A673 (cell line): ENCODE measurements at regions not wholly inside any gene's neighbourhood (a gene's known extent, or its start where the extent isn't known, plus 50 kb on each side); places are given as distances from the start of the nearest gene placed in this dataset.

ENCODE experiments used
- BruUV-seq: library from RNA; stranded (reverse); fragments of 400-500 nt; replicated peaks from 2 replicates; lab custom pipeline; 2021; lab: Mats Ljungman, UMichigan
- CTCF ChIA-PET: fragments of 300-600 bp; sonication (Branson Sonifier 250); formaldehyde crosslinking; loops from one replicate; lab custom pipeline; 2022; ENCODE audit warnings: antibody characterized with exemption; lab: Charles Lee
- POLR2A ChIA-PET: fragments of 300-600 bp; sonication (Branson Sonifier 250); formaldehyde crosslinking; loops from one replicate; lab custom pipeline; 2022; ENCODE audit warnings: antibody characterized with exemption; ENCODE audit not compliant: low non-redundant PET; lab: Charles Lee
- DNase-seq: peaks from one replicate; pipeline ENCODE4 v3.0.0-alpha.2; 2015; ENCODE audit warnings: low spot score
- H3K27ac ChIP-seq: fragments of 200-600 bp; sonication (generic); 2 replicates; pipeline ENCODE4 v1.5.1; 2016; ENCODE audit warnings: mixed run types, low read depth, mild to moderate bottlenecking, mixed read lengths, antibody characterized with exemption, low read length; ENCODE audit not compliant: poor library complexity, severe bottlenecking
- H3K27me3 ChIP-seq: fragments of 200-600 bp; sonication (generic); replicated peaks from 2 replicates; pipeline ENCODE4 v1.6.1; 2017; ENCODE audit warnings: mixed run types, low read depth, mild to moderate bottlenecking, mixed read lengths, antibody characterized with exemption, low read length; ENCODE audit not compliant: insufficient read depth, poor library complexity
- H3K36me3 ChIP-seq: fragments of 200-600 bp; sonication (generic); 2 replicates; pipeline ENCODE4 v1.6.1; 2016; ENCODE audit warnings: mixed run types, mild to moderate bottlenecking, mixed read lengths, antibody characterized with exemption, low read length; ENCODE audit not compliant: insufficient read depth, poor library complexity, severe bottlenecking
- H3K4me1 ChIP-seq: fragments of 200-600 bp; sonication (generic); 2 replicates; pipeline ENCODE4 v1.6.1; 2017; ENCODE audit warnings: mixed run types, mild to moderate bottlenecking, mixed read lengths, antibody characterized with exemption, low read length; ENCODE audit not compliant: insufficient read depth, poor library complexity, severe bottlenecking
- H3K4me3 ChIP-seq: fragments of 200-600 bp; sonication (generic); 2 replicates; pipeline ENCODE4 v1.5.1; 2016; ENCODE audit warnings: low read depth, mixed run types, mild to moderate bottlenecking, mixed read lengths, low read length; ENCODE audit not compliant: poor library complexity, severe bottlenecking
- H3K9me3 ChIP-seq: fragments of 200-600 bp; sonication (generic); 2 replicates; pipeline ENCODE4 v1.6.1; 2016; ENCODE audit warnings: mixed run types, low read depth, mild to moderate bottlenecking, mixed read lengths, antibody characterized with exemption, low read length; ENCODE audit not compliant: poor library complexity, severe bottlenecking
- CTCF ChIP-seq: fragments of 300-800, 200-600 bp; sonication (generic); conservative IDR thresholded peaks from 2 replicates; pipeline ENCODE4 v1.5.1; 2017; ENCODE audit warnings: low read depth, mild to moderate bottlenecking, antibody characterized with exemption, low read length, moderate library complexity, mixed read lengths
- EZH2 ChIP-seq: fragments of 200-600 bp; sonication (generic); IDR thresholded peaks from 2 replicates; pipeline ENCODE4 v1.6.1; 2017; ENCODE audit warnings: borderline replicate concordance, low read depth, mild to moderate bottlenecking, mixed read lengths, antibody characterized with exemption, low read length; ENCODE audit not compliant: poor library complexity, severe bottlenecking
- intact Hi-C: fragments of 100-400 bp; cut with micrococcal nuclease; formaldehyde crosslinking; loops from one replicate; pipeline ENCODE4 v1.10.0; 2022; ENCODE audit not compliant: unreplicated experiment

DNA sequence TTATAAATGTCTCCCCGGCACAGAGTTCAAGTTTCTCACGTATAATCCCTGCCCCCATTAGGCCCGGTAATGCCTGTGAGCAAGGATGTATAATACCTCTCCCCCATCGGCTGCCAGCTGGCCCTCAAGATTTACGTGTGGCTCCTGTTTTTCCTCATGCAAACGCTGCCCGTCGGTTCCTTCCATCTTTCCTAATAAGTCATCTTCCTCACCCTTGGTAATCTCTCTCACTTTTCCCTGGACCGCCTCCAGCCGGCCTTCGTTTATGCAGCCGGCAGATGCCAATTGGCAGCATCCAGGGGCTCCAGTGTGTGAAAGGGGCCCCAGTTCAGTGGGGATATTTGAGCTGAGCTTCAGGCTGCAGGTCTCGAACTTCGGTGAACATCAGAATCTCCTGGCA is 86.5 kb upstream of the NEURL1B start:
- no peaks in the 10 kb centered on the region for H3K36me3 ChIP-seq
- TF ChIP-seq CTCF = no peak
- no peak overlapping the region for H3K4me3 ChIP-seq
- no peaks in the 10 kb centered on the region for H3K9me3 ChIP-seq
- BruUV-seq = no TSS peak
- ChIA-PET POLR2A (no interaction called here), CTCF (no interaction called here)
- DNase-seq = no peak
- H3K4me1 ChIP-seq = no peaks in the 10 kb centered on the region
- intact Hi-C loops = no loop called here
- no peaks in the 10 kb centered on the region for H3K27me3 ChIP-seq
- H3K27ac ChIP-seq = no peak overlapping the region

- H3K9me3 ChIP-seq = no peaks in the 10 kb centered on the region
- no peak overlapping the region for H3K27ac ChIP-seq
- no peak for TF ChIP-seq CTCF
- no peak for TF ChIP-seq EZH2
- ChIA-PET POLR2A (no interaction called here), CTCF (no interaction called here)
- intact Hi-C loops = no loop called here
- BruUV-seq = no TSS peak
- no peak overlapping the region for H3K4me3 ChIP-seq
- H3K36me3 ChIP-seq = no peaks in the 10 kb centered on the region
- no peaks in the 10 kb centered on the region for H3K4me1 ChIP-seq
- no peaks in the 10 kb centered on the region for H3K27me3 ChIP-seq
- DNase-seq = no peak
Measured at GRCh38 chr5:172553903-172554302, 87.2 kb upstream of the NEURL1B start.

DNA sequence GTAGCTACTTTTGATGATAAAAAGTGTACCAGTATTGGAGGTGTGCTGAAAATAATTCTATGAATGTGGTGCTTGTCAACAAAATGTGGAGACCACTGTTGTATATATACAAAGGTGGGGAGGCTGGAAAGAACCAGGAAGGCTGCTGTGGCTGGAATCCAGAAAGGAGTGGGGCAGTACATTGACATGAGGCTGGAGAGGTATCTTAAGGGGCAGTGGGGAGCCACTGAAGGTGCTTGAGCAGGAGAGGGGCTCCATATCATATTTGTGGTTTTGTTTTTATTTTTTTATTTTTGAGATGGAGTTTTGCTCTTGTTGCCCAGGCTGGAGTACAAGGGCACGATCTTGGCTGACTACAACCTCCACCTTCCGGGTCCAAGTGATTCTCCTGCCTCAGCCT is 87.9 kb upstream of the NEURL1B start:
- no peaks in the 10 kb centered on the region for H3K4me1 ChIP-seq
- TF ChIP-seq CTCF (no peak), EZH2 (no peak)
- no peaks in the 10 kb centered on the region for H3K36me3 ChIP-seq
- H3K9me3 ChIP-seq = no peaks in the 10 kb centered on the region
- ChIA-PET CTCF (no interaction called here), POLR2A (no interaction called here)
- no peak overlapping the region for H3K4me3 ChIP-seq
- H3K27me3 ChIP-seq = no peaks in the 10 kb centered on the region
- intact Hi-C loops = no loop called here
- H3K27ac ChIP-seq = no peak overlapping the region
- no peak for DNase-seq
- BruUV-seq = no TSS peak
